ENCODE measurements at regions not wholly inside any gene's neighbourhood (a gene's known extent, or its start where the extent isn't known, plus 50 kb on each side); places are given as distances from the start of the nearest gene placed in this dataset.

DNA sequence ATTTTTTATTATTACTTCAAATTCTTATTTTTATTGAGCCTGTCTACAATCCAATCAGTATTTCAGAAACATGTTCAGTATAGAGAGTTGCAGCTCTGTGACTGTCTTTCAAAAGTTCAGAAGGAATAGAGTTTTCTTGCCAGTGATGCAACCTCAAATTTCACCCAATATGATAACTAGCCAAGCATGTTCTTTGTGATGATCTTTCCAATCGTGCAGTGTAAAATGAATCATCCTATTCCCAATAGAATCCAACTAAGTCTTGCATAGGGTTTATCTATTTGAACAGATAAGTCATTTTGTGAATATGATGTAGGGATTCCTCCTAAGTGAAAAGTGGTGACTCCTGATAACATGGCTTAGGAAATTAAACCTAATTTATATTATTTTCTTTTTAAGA lies 937.8 kb downstream of the KCNJ2 start:
- no peak for DNase-seq (ENCODE audit: extremely low read depth, low read depth)

DNA sequence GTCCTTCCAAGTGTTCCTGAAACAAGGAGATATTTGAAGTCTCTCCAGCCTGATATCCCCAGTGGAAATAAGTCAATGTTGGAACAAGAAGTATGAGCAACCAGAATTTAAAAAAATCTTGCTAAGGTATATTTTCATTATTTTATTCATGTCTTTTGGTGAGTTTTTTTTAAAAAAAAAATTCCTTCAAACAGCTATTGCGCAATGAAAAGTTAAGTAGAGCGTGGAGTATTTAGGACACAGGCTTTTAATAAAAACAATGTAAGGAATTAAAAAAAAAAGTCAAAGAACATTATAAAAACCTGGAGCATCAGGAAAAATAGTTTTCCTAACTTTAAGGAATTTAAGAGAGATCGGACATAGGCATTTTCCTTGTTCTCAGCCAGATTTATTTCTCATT lies 940.4 kb downstream of the KCNJ2 start:
- no peak for DNase-seq (ENCODE audit: extremely low read depth, low read depth)

DNA sequence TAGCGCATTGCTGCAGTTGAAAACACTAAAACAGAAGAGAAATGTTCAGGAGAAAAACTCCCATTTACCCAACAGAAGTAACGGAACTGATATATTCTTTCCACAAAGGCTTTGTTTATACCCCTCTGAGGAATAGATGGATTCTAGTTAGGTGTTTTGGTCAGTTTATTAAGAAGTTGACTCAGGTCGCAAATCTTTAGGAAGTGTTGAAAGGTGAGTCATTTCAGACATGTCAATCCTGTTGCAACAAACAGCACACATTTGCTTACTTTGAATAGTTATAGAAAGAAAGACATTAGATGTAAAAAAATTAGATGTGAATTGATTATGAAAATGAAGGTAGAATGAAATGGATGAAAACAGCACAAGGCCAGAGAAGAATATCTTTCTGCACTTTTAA lies 941.0 kb downstream of the KCNJ2 start:
- no peak for DNase-seq (ENCODE audit: extremely low read depth, low read depth)

DNA sequence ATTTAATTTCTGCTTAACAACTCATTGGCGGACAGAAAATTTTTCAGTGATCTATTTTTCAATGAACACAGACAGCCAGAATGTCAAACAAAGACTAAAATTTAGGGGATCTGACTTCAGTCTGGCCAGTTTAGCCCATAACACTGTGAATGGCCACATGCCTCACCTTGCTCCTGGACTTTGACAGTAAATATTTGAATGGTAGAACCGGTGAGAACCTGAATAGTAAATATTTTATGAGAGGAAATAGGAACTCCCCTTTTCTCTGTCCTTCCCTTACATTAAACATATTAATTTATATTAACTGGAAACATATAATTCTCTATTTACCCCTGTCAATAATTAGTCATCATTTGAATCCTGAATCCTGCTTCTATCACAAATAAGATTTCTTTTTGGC lies 942.1 kb downstream of the KCNJ2 start:
- DNase-seq (ENCODE audit: extremely low read depth, low read depth), result no peak

DNA sequence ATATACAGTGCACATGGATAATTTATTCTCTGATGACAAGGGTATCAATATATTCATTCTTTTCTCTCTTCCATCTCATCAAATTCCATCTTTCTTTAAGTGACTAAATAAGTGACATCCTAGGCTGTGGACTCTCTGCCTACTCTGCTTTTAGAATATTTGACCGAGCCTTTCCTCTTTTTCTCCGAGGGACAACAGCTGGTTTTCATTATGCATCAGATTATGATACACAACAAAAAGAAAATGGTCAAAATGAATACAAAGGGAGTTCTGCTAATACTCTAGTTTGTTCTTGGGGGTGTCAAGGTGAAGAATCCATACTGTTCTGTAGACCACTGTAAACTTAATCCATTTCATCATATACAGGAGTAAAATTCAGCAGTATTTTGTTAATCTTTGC lies 942.6 kb downstream of the KCNJ2 start:
- no peak for DNase-seq (ENCODE audit: extremely low read depth, low read depth)

DNA sequence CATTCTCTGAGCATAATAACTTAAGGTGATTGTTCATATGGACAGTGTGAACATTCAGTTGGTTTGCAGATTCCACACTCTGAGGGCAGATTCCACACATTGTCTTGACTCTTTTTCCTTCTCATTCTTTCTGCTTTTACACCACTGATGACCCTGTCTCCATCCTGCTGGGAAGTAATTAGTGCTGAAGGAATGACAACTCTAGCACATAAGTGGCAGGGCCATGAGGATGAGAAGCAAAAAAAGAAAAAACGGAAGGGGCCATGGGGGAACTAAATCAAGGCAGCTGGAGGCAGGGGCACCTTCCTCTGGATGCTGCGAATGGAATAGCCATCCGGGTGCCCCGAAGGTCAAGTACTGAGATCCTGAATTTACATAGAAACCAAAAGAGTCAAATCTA lies 944.0 kb downstream of the KCNJ2 start:
- peak; percentile 7 for DNase-seq (ENCODE audit: extremely low read depth, low read depth)

DNA sequence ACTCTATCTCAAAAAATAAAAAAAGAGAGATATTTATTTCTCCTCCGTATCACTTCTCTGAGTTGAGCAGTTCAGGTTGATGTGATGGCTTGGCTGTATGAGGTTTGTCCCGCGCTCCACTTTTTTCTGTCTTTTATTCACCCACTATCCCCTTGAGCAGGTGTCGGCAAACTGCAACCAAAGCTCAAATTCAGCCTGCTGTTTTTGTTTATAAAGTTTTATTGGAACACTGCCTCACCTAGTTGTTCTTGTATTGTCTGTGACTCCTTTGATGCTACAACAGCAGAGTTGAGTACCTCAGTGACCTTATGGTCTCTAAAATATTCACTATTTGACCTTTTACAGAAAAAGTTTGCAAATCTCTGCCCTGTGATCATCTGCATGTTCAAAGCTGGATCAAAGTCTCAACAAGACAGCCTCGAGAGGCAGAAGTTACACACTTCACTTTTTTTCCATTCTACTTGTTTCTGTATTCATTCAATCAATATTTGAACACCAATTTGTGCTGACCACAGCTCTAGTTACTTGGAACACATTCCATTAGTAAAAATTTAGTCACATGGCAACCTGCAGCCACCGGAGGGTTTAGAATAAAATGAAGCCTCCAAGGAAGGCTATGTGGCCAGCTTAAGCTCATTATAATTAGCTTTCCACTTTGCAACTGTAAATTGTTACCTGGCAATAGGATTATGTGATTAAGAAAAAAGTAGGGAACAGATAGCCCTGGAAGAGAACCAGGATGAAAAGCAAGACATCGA lies 945.8 kb downstream of the KCNJ2 start:
- no peak for DNase-seq (ENCODE audit: extremely low read depth, low read depth)

DNA sequence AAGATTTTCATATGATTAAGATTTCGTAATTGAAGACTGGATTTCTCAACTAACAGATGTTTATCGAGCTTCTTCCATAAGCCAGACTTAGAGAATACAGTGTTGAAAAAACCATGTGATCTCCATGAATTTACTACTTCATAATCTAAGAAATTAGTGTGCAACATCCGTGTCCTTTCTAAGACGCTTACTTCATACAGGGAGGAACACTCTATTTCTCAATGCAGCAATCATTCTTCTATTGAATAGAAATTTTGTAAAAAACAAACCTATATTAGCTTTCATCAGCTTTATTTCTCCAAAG lies 946.3 kb downstream of the KCNJ2 start:
- no peak for DNase-seq (ENCODE audit: extremely low read depth, low read depth)

DNA sequence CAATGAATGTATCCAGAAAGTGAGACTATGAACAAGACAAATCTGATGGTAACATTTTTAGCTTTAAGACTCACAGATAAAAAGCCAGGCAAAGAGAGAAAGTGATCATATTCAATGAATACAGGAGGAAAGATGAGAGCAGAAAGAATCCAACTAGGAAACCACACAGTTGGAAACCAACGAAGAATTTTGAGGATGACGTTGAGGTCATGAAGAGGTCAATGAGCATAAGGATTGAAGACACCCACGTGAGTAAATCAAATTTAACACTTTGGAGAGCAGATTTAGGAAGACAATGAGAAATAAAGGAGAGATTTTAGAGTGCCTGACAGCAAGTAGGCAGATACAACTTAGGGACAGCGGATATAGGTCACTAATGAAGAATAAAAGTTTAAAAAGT lies 948.1 kb downstream of the KCNJ2 start:
- DNase-seq (ENCODE audit: extremely low read depth, low read depth), result no peak

DNA sequence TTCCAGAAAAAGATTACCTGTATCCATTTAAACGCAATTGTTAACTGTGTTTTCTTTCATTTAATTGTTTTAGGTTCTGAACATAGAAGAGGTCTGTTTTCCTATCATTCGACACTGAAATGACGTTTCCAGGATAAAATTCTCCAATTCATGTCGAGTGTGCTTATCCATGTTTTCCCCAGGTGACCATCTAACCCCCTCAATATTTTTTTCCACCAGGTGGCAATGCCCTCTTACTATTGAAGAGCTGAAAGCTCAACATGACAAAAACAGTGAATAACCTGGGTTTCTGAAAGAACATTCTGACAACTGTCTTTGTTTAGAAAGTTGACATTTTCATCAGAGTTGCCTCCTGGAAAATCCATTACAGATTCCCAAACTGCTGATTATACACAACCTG lies 948.7 kb downstream of the KCNJ2 start:
- no peak for DNase-seq (ENCODE audit: extremely low read depth, low read depth)

DNA sequence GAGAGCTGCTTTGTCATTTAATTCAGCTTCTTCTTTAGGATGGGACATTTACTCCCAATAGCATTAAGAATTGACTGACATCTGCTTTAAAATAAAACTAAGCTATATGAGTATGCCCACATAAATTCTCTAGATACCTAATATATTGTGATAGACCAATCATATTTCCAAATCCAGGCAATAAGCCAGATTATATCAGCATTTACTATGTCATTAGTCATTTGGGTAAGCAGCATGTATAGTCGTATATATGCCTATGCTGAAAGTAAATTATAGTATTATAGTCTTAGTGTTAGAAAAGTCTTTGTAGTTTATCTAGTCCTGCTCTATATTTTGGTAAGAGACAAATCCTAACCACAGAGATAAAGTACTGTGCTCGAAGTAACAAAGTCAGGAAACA lies 958.1 kb downstream of the KCNJ2 start:
- DNase-seq (ENCODE audit: extremely low read depth, low read depth), result no peak

DNA sequence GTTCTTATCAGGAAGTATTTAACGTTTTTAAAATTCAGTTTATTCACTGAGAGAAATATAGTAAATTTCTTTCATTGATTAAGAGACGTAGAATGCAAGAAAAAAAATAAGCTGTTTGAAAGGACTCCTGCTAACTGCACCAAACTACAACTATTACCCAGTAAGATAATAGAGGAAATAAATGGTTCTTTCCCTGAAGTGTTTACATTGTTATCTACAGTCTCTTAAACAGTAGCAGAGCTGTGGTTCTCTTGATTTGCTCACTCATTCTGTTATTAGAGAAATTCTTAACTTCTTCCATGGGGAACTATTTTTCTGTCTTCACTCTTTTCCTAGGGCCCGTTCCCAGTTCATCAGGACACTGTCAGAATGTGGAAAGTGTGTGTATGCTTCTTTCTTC lies 973.0 kb downstream of the KCNJ2 start:
- no peak for DNase-seq (ENCODE audit: extremely low read depth, low read depth)

DNA sequence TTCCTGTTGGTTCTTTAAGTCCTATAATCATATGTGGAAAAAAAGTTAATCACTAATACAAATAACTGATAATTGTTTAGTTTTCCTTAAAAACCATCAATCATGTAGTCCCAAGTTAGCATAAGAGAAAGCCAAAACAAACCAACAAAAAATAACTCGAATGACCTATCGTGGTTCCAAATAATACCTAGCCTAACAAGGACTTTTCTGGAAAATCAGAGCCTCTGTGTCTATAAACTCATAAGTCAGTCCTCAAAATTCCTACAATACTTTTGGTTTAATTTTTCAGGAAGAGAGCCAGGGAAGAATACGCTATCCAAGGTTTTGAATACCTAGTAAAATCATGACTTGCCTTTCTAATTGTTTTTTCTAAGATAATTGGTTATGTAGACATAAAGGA lies 975.3 kb upstream of the SOX9 start:
- no peak for DNase-seq (ENCODE audit: extremely low read depth, low read depth)

DNA sequence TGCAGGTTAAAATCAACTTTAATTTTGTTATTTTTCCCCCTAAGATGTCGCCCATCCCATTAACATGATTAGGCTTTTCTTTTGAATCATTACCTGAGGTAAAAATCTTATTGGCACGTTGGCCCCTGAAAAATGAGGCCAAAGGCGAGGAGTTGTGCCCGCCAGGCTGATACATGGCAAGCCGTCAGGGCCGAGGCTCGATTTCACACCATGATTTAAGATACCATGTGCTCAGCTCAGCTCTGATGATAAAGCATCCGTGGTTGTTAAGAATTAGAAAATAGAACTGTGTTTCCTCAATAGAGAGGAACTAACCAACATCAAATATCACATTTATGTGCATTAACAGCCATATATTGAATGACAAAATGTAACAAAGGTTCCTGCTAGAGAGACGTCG lies 972.9 kb upstream of the SOX9 start:
- no peak for DNase-seq (ENCODE audit: extremely low read depth, low read depth)

DNA sequence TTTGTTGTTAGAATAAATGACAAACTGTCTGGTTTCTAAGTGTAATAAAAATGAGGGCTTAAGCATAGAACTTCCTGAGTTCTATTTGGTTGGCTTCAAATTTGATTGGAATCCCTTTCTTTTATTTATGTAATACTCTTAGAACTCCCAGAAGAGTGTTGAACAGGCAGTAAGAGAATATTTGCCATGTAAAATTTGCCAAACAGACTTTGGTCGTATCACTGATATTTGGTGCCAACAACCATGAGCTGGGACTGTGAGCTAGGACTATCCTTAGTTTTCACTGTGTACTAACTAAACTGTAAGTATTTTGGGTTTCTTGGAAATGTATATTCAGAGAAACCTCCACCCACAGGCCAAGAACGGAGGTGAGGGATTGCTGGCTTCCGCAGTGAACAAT lies 971.2 kb upstream of the SOX9 start:
- no peak for DNase-seq (ENCODE audit: extremely low read depth, low read depth)

DNA sequence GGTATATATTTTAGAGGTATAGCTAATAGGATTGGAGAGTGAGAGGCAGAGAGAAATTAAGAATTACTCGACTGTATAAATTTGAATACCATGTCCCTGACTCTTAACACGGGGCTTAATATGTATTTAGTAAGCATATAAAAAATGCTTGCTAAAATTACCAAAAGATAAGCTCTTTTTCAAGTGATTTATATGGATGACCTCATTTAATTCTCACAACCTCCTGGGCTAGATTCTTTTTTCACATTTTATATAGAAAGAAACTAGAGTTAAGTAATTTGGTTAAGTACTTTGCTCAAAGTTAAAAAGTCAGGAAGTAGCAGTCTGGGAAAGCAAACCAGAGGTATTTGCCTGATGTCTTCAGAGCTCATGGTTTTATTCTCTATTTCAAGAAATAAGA lies 963.5 kb upstream of the SOX9 start:
- no peak for DNase-seq (ENCODE audit: extremely low read depth, low read depth)

DNA sequence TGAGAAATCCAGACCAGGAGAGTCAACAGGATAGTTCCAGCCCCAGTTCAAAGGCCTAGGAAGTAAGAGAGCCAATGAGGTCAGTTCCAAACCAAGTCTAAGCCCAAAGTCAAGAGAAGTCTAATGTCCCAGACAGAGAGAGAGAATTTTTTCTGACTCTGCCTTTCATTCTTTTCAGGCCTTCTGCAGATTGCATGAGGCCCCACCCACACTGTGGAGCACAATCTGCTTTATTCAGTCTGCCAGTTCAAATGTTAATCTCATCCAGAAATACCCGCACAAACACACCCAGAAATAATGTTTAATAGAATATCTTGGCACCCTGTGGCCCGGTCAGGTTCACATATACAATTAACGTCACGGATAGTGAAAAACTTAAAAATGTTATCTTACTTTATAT lies 962.4 kb upstream of the SOX9 start:
- DNase-seq (ENCODE audit: extremely low read depth, low read depth), result no peak

DNA sequence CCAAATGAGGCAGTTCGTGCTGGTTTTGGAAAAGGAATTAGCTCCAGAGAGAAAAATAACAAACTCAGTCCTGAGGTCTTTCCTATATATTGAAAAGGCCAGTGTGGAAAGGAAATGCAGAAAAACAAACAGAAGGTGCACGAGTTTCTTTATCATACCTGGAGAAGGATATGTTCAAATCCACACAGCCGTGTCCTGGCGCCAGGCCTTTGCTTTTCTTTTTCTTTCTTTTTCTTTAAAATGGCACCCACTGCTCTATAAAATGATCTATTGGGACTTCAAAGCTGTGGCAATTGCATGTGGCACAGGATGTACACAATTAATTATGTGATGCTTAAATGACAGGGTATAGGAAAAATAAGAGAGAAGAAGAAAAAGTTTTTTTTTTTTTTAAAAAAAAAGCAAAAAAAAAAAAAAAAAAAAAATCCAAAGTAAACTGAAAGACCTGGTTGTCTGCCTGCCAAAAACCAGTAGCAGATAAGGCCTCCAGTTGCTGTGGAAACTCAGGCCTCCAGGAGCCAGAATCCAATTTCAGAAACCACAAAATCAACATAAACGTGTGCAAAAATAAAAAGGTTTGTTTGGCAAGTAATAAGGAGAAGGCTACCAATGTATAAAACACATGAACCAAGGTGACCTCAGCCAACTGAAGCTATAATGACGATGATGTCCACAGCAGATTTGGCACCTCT lies 957.6 kb upstream of the SOX9 start:
- no peak for DNase-seq (ENCODE audit: extremely low read depth, low read depth)

DNA sequence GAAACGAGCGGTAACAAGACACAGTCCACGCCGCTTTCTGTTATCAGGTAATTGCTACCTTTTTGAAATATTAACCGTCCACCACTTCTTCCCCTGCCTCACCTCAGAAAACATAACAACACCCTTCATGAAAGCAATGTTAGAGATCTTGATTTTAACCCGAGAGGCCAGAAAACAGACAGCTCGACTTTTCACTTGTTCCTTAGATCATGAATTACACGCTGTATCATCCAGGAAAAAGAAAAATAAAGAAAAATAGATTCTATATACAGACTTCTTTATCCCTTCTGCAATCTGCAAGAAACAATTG lies 957.1 kb upstream of the SOX9 start:
- no peak for DNase-seq (ENCODE audit: extremely low read depth, low read depth)

DNA sequence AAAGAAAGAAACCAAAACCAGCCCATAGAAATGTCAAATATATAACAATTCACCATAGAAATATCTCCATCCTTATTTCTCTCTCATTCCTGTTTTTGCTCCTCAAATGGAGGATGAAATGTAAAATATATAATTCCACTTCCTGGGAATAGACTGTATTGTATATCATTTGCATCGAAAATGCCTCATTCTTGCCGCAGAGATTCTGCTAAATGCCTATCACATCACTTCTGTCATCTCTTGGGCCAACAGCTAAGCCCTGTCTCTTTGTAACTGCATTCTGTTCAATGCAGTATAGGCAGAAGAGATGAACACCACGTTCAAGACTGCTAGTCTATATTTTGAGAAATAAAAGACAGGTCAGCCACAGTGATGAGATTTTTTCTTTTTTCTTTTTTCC lies 956.3 kb upstream of the SOX9 start:
- no peak for DNase-seq (ENCODE audit: extremely low read depth, low read depth)

DNA sequence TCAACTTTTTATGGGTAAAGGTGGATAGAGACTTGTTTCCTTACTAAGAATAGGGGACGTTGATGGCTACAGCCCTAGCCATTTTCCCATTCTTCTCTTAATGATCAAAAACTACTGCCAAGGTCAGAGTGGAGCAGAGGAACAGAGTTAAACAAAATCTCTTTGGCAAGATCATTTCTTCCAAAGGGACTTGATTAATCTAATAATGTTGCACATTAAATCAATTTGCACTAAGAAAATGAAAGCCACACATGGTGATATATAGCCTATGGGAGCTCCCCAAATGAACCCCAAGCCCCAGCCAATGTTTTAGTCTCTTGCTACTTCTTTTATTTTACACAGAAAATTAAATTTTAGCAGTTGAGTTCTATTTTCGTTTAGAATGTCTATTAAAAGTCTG lies 954.5 kb upstream of the SOX9 start:
- no peak for DNase-seq (ENCODE audit: extremely low read depth, low read depth)

DNA sequence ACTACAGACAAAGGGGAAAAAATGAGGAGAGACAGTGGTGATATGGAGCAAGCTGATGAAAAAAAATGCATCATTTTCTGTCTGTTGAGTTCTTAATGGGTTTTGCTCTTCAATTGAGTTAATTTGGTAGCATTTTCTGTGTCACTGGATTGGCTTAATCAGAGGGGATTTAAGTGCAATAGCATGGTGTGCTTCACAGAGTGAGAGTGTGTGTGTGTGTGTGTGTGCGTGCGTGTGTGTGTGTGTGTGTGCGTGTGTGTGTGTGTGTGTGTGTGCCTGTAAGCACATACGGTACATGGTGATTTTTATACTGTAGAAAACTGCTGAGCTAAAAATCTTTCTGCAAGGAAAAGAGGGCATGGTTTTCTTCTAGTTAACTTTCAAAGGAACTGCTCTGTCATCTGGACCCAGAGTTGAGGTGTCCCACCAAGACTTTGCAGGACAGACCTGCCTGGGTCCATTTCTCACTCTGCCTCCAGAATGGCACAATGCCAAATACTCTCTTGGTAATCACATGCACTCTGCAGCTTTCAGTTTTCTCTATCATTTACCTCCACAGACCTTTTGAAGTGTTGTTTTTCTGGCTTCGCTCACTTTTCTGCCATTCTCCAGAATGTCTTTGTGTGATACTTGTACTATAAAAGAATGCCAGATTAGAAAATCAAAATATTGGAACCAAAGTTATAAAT lies 952.6 kb upstream of the SOX9 start:
- no peak for DNase-seq (ENCODE audit: extremely low read depth, low read depth)

DNA sequence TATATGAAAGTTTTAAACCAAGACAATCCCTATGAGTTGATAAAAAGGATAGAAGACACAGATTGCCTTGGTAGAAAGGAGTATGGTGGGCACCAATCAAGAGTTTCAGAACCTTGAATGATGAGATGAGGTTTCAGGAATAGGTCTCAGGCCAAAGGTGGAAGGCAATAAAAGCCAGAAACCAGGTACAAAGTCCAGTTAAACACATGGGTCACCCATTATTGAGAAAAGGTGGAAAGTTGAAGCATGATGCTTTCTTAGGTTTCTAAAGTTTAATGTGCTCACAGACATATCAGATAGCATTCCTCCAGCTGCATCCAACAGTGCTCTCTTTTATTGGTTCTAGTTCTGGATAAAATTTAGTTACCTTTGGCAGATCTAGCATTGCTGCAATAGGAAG lies 950.8 kb upstream of the SOX9 start:
- DNase-seq (ENCODE audit: extremely low read depth, low read depth), result no peak
